ENCODE measurements at regions not wholly inside any gene's neighbourhood (a gene's known extent, or its start where the extent isn't known, plus 50 kb on each side); places are given as distances from the start of the nearest gene placed in this dataset.

- H3K79me2 ChIP-seq (ENCODE audit: insufficient read depth, low read length), result no peaks in the 10 kb centered on the region
- WGBS (ENCODE audit: low lambda C conversion rate), result 0% methylated on average over 3 of the region's 3 CpGs
- H3K9ac ChIP-seq (ENCODE audit: insufficient read depth, low read depth, low read length), result no peak overlapping the region
- in situ Hi-C loops (cut with HindIII; ENCODE audit: extremely low pct_ligation_motif_present, low pct_unique_long_range_greater_than_20kb), result no loop called here
- no peak overlapping the region for H2AFZ ChIP-seq (ENCODE audit: low read length)
- H3K27me3 ChIP-seq (ENCODE audit: control insufficient read depth in 1 of 2, insufficient read depth in 2 of 2, low read length in 2 of 2), result peaks cover 0 to 32% of the 10 kb centered on the region in 2 experiments; a peak in 4 of 5 replicates
- peaks cover 18% of the 10 kb centered on the region for H3K9me3 ChIP-seq (ENCODE audit: low read length)
- intact Hi-C loops (cut with micrococcal nuclease; ENCODE audit: unreplicated experiment), result no loop called here
- no peak for FAIRE-seq
- BruUV-seq (replicated peaks), result no TSS peak
- H3K27ac ChIP-seq (ENCODE audit: extremely low read length, insufficient read depth, low read length), result no peak overlapping the region
- H4K20me1 ChIP-seq (ENCODE audit: insufficient read depth, low read length), result no peaks in the 10 kb centered on the region
- ATAC-seq, result no peak
- no peaks in the 10 kb centered on the region for H3K36me3 ChIP-seq (replicated peaks in 1 of 2; ENCODE audit: control insufficient read depth in 1 of 2, insufficient read depth in 2 of 2, low read length in 2 of 2)
- H3K4me3 ChIP-seq (replicated peaks in 1 of 3; ENCODE audit: insufficient read depth in 1 of 3, low read depth in 2 of 3, low read length in 3 of 3), result no peak overlapping the region
- 0 out of 2 replicates have a peak, but pooled peaks cover 7% of the 10 kb centered on the region for H3K4me1 ChIP-seq (ENCODE audit: insufficient read depth, low read length)
- H3K4me2 ChIP-seq (ENCODE audit: low read depth, low read length), result no peak overlapping the region
- ChIA-PET CTCF (ENCODE audit: low intra/inter-chr PET ratio, low total read pairs) (no interaction called here), POLR2A (no interaction called here)
- no peak for TF ChIP-seq MEIS2 (CRISPR knock-in tag; IDR thresholded peaks at IDR 0.05)
- no peak for TF ChIP-seq MYNN (CRISPR knock-in tag; IDR thresholded peaks at IDR 0.05; ENCODE audit: low read depth)
- TF ChIP-seq REST (IDR thresholded peaks at IDR 0.05; ENCODE audit: borderline replicate concordance in 1 of 2, low read depth in 1 of 2, low read length in 2 of 2), result no peak
- TF ChIP-seq THAP9 (CRISPR knock-in tag; IDR thresholded peaks at IDR 0.05; ENCODE audit: borderline replicate concordance), result no peak
- TF ChIP-seq SRSF1 (optimal IDR thresholded peaks at IDR 0.05; ENCODE audit: low read depth, low read length), result no peak
- TF ChIP-seq ZNF546 (CRISPR knock-in tag; conservative IDR thresholded peaks at IDR 0.05), result no peak
- TF ChIP-seq HDAC6 (IDR thresholded peaks at IDR 0.05; ENCODE audit: low read depth, low read length), result no peak
- no peak for TF ChIP-seq ZNF260 (CRISPR knock-in tag; IDR thresholded peaks at IDR 0.05; ENCODE audit: borderline replicate concordance, low read depth)
- no peak for TF ChIP-seq ZNF709 (CRISPR knock-in tag; IDR thresholded peaks at IDR 0.05)
- TF ChIP-seq BRCA1 (CRISPR knock-in tag; IDR thresholded peaks at IDR 0.05), result no peak
- no peak for TF ChIP-seq ZNF484 (CRISPR knock-in tag; IDR thresholded peaks at IDR 0.05; ENCODE audit: borderline replicate concordance, low read depth)
- no peak for TF ChIP-seq NR1H2 (CRISPR knock-in tag; IDR thresholded peaks at IDR 0.05; ENCODE audit: borderline replicate concordance, low read depth)
- no peak for TF ChIP-seq ZNF556 (CRISPR knock-in tag; IDR thresholded peaks at IDR 0.05; ENCODE audit: borderline replicate concordance)
- TF ChIP-seq ZNF570 (CRISPR knock-in tag; IDR thresholded peaks at IDR 0.05; ENCODE audit: borderline replicate concordance), result no peak
- TF ChIP-seq MED13 (CRISPR knock-in tag; IDR thresholded peaks at IDR 0.05), result no peak
- no peak for TF ChIP-seq PHF20 (CRISPR knock-in tag; IDR thresholded peaks at IDR 0.05)
- TF ChIP-seq GZF1 (CRISPR knock-in tag; IDR thresholded peaks at IDR 0.05), result no peak
- TF ChIP-seq ZNF580 (CRISPR knock-in tag; IDR thresholded peaks at IDR 0.05; ENCODE audit: borderline replicate concordance, low read depth), result no peak
- TF ChIP-seq E2F5 (CRISPR knock-in tag; conservative IDR thresholded peaks at IDR 0.05), result no peak
- no peak for DNase-seq (ENCODE audit: low spot score)
Observed at GRCh38 chr2:71962350-71962749, 185.3 kb downstream of the CYP26B1 start.

Measured in HepG2 (cell line).